H1 (cell line): ENCODE measurements at regions not wholly inside any gene's neighbourhood (a gene's known extent, or its start where the extent isn't known, plus 50 kb on each side); places are given as distances from the start of the nearest gene placed in this dataset.

Experiments
- CTCF ChIA-PET: fragments of 300-600 bp; sonication (Branson Sonifier 250); formaldehyde crosslinking; loops from one replicate; lab custom pipeline; 2021; ENCODE audit not compliant: partially characterized antibody; lab: Charles Lee
- POLR2A ChIA-PET: fragments of 300-600 bp; sonication (Branson Sonifier 250); formaldehyde crosslinking; loops from one replicate; lab custom pipeline; 2021; ENCODE audit warnings: inconsistent platforms; ENCODE audit not compliant: partially characterized antibody; lab: Charles Lee
- DNase-seq, 2 experiments: peaks; one replicate each; pipeline versions ENCODE4 v3.0.0 to v3.0.0-alpha.2; 2010 to 2022; ENCODE audit warnings: low spot score in 2 of 2, low read depth in 1 of 2, mixed read lengths in 1 of 2
- FAIRE-seq: peaks from 2 replicates; lab custom pipeline; 2011; peaks lifted over from hg19 to GRCh38; lab: Jason Lieb, UNC
- H2AFZ ChIP-seq: 2 replicates; pipeline ENCODE4 v1.8.1; 2012; ENCODE audit warnings: low read length, inconsistent platforms
- H2AK5ac ChIP-seq: 2 replicates; pipeline ENCODE4 v1.6.1; 2013; ENCODE audit warnings: low read depth, low read length
- H2BK120ac ChIP-seq: replicated peaks from 2 replicates; pipeline ENCODE3; 2013; ENCODE audit warnings: low read depth, low read length, inconsistent platforms
- H2BK12ac ChIP-seq: 2 replicates; pipeline ENCODE4 v1.6.1; 2013; ENCODE audit warnings: low read depth, low read length
- H2BK15ac ChIP-seq: 2 replicates; pipeline ENCODE4 v1.6.1; 2013; ENCODE audit warnings: low read length
- H2BK20ac ChIP-seq: 2 replicates; pipeline ENCODE4 v1.6.1; 2013; ENCODE audit warnings: low read length
- H2BK5ac ChIP-seq: 2 replicates; pipeline ENCODE4 v1.6.1; 2013; ENCODE audit warnings: low read depth, low read length
- H3K14ac ChIP-seq: 2 replicates; pipeline ENCODE4 v1.6.1; 2013; ENCODE audit warnings: inconsistent platforms; ENCODE audit not compliant: insufficient read length
- H3K18ac ChIP-seq: 2 replicates; pipeline ENCODE4 v1.6.1; 2013; ENCODE audit warnings: low read length; ENCODE audit errors: extremely low read depth
- H3K23ac ChIP-seq: 2 replicates; pipeline ENCODE4 v1.6.1; 2013; ENCODE audit warnings: inconsistent platforms; ENCODE audit not compliant: insufficient read length
- H3K23me2 ChIP-seq: 2 replicates; pipeline ENCODE4 v1.6.1; 2013; ENCODE audit warnings: low read depth, low read length
- H3K27ac ChIP-seq: 2 replicates; pipeline ENCODE4 v1.6.1; 2011; ENCODE audit warnings: low read depth, low read length, inconsistent platforms
- H3K27me3 ChIP-seq, 4 experiments: replicated peaks in 1 of 4; 1 replicate in 1 of 4; 2 replicates in 3 of 4; pipeline versions ENCODE4 v1.6.1 to v1.8.1; 2011 to 2013; ENCODE audit warnings: low read length in 3 of 4, mild to moderate bottlenecking in 3 of 4, inconsistent platforms in 2 of 4, mixed read lengths in 2 of 4, moderate library complexity in 1 of 4; ENCODE audit not compliant: control insufficient read depth in 3 of 4, insufficient read depth in 3 of 4; ENCODE audit errors: extremely low read depth in 1 of 4
- H3K36me3 ChIP-seq, 4 experiments: 2 replicates each; pipeline versions ENCODE4 v1.6.1 to v1.8.1; 2011 to 2013; ENCODE audit warnings: mild to moderate bottlenecking in 4 of 4, low read length in 3 of 4, moderate library complexity in 2 of 4, control low read depth in 1 of 4, inconsistent platforms in 1 of 4; ENCODE audit not compliant: insufficient read depth in 4 of 4, control insufficient read depth in 2 of 4
- H3K4ac ChIP-seq: replicated peaks from 2 replicates; pipeline ENCODE3; 2013; ENCODE audit warnings: low read length, low read depth, mixed read lengths, inconsistent platforms; ENCODE audit not compliant: insufficient read length
- H3K4me1 ChIP-seq, 4 experiments: replicated peaks in 1 of 4; 1 replicate in 1 of 4; 2 replicates in 3 of 4; pipeline versions ENCODE4 v1.6.1 to v1.8.1; 2011 to 2013; ENCODE audit warnings: low read length in 3 of 4, inconsistent platforms in 2 of 4, mixed read lengths in 1 of 4; ENCODE audit not compliant: insufficient read depth in 4 of 4, control insufficient read depth in 3 of 4
- H3K4me2 ChIP-seq, 2 experiments: 2 replicates each; pipeline versions ENCODE4 v1.6.1 to v1.8.1; 2011 to 2013; ENCODE audit warnings: low read depth in 2 of 2, low read length in 2 of 2, control low read depth in 1 of 2, inconsistent platforms in 1 of 2, mild to moderate bottlenecking in 1 of 2; ENCODE audit not compliant: insufficient read depth in 1 of 2
- H3K4me3 ChIP-seq, 4 experiments: fragments of 200-600, 300-600 bp in 1 of 4; sonication (generic), shearing (Covaris generic), sonication (Bioruptor Twin) in 1 of 4; 2 replicates each; pipeline versions ENCODE4 v1.5.1 to v1.8.1; 2011 to 2016; ENCODE audit warnings: low read length in 4 of 4, low read depth in 3 of 4, control low read depth in 2 of 4, inconsistent platforms in 2 of 4, mild to moderate bottlenecking in 2 of 4, mixed read lengths in 1 of 4, moderate library complexity in 1 of 4; ENCODE audit not compliant: insufficient read depth in 2 of 4; ENCODE audit errors: extremely low read depth in 1 of 4
- H3K56ac ChIP-seq: replicated peaks from 2 replicates; pipeline ENCODE3; 2013; ENCODE audit warnings: low read depth, mild to moderate bottlenecking, mixed read lengths, low read length, inconsistent platforms; ENCODE audit not compliant: insufficient read length
- H3K79me1 ChIP-seq: 2 replicates; pipeline ENCODE4 v1.6.1; 2013; ENCODE audit warnings: low read depth, low read length, control low read depth
- H3K79me2 ChIP-seq, 2 experiments: 2 replicates each; pipeline versions ENCODE4 v1.6.1 to v1.8.1; 2012 to 2013; ENCODE audit warnings: low read length in 2 of 2, mild to moderate bottlenecking in 2 of 2, inconsistent platforms in 1 of 2; ENCODE audit not compliant: insufficient read depth in 2 of 2, control insufficient read depth in 1 of 2
- H3K9ac ChIP-seq, 4 experiments: replicated peaks in 1 of 4; 1 replicate in 1 of 4; 2 replicates in 3 of 4; pipeline versions ENCODE4 v1.6.1 to v1.8.1; 2011 to 2013; ENCODE audit warnings: low read depth in 3 of 4, low read length in 3 of 4, control low read depth in 2 of 4, mild to moderate bottlenecking in 2 of 4, moderate library complexity in 2 of 4, inconsistent platforms in 1 of 4; ENCODE audit errors: extremely low read depth in 1 of 4
- H3K9me3 ChIP-seq, 2 experiments: 2 replicates each; pipeline versions ENCODE4 v1.6.1 to v1.8.1; 2012 to 2013; ENCODE audit warnings: mild to moderate bottlenecking in 2 of 2, moderate library complexity in 2 of 2, control low read depth in 1 of 2, inconsistent platforms in 1 of 2, low read depth in 1 of 2, low read length in 1 of 2, mixed read lengths in 1 of 2; ENCODE audit not compliant: insufficient read depth in 2 of 2
- H4K20me1 ChIP-seq, 2 experiments: replicated peaks in 1 of 2; 2 replicates each; pipeline versions ENCODE3 to v1.8.1; 2011 to 2013; ENCODE audit warnings: inconsistent platforms in 2 of 2, low read length in 2 of 2, mild to moderate bottlenecking in 1 of 2; ENCODE audit not compliant: insufficient read depth in 2 of 2, control insufficient read depth in 1 of 2
- H4K5ac ChIP-seq: 2 replicates; pipeline ENCODE4 v1.6.1; 2013; ENCODE audit warnings: low read length, low read depth, mixed read lengths, inconsistent platforms; ENCODE audit not compliant: insufficient read length
- H4K8ac ChIP-seq: 2 replicates; pipeline ENCODE4 v1.8.0; 2013; ENCODE audit warnings: mild to moderate bottlenecking, moderate library complexity, low read length, inconsistent platforms; ENCODE audit not compliant: insufficient read depth; ENCODE audit errors: extremely low read depth
- H4K91ac ChIP-seq: replicated peaks from 2 replicates; pipeline ENCODE3; 2013; ENCODE audit warnings: low read length, mixed read lengths, inconsistent platforms; ENCODE audit not compliant: insufficient read length
- FOSL1 ChIP-seq: IDR thresholded peaks from 2 replicates; pipeline ENCODE4 v1.6.1; 2011; ENCODE audit warnings: mild to moderate bottlenecking, low read depth, low read length, moderate library complexity; ENCODE audit not compliant: insufficient read depth
- KDM5A ChIP-seq: fragments of 200-600 bp; IDR thresholded peaks from 2 replicates; pipeline ENCODE4 v1.7.1; 2012; ENCODE audit warnings: mild to moderate bottlenecking, low read length, inconsistent platforms, mixed read lengths
- POU5F1 ChIP-seq: IDR thresholded peaks from 2 replicates; pipeline ENCODE4 v1.6.1; 2011; ENCODE audit warnings: low read depth, mild to moderate bottlenecking, low read length, moderate library complexity
- RXRA ChIP-seq: IDR thresholded peaks from 2 replicates; pipeline ENCODE4 v1.6.1; 2011; ENCODE audit warnings: low read depth, mild to moderate bottlenecking, low read length, moderate library complexity; ENCODE audit not compliant: insufficient read depth
- SP4 ChIP-seq: IDR thresholded peaks from 2 replicates; pipeline ENCODE4 v1.6.1; 2012; ENCODE audit warnings: low read length, inconsistent platforms
- WGBS, 2 experiments: shearing (Covaris generic) in 1 of 2; methylation state at CpG; one replicate each; pipeline versions ENCODE4 v1.1.6 to v1.1.7; 2013 to 2015; ENCODE audit warnings: low lambda C conversion rate in 2 of 2, mixed read lengths in 2 of 2, inconsistent platforms in 1 of 2, low coverage in 1 of 2, missing lambda C conversion rate in 1 of 2; ENCODE audit not compliant: insufficient replicate concordance in 2 of 2, insufficient coverage in 1 of 2, insufficient read length in 1 of 2; ENCODE audit errors: extremely low coverage in 1 of 2, missing lambda C conversion rate in 1 of 2; 5-methylcytosine and 5-hydroxymethylcytosine counted together

- TF ChIP-seq KDM5A (no peak), RXRA (no peak), SP4 (no peak), FOSL1 (no peak), POU5F1 (no peak)
- no peak for FAIRE-seq
- Histone ChIP-seq H3K23ac (no peak overlapping the region), H3K23me2 (no peaks in the 10 kb centered on the region), H4K8ac (no peak overlapping the region), H4K20me1 (no peaks in the 10 kb centered on the region), H2BK15ac (no peak overlapping the region), H2AK5ac (no peak overlapping the region), H4K91ac (no peak overlapping the region), H2BK12ac (no peak overlapping the region), H3K4me2 (no peak overlapping the region), H2BK20ac (no peak overlapping the region), H3K4me1 (peaks cover 4 to 8% (median 7%) of the 10 kb centered on the region in 4 experiments), H3K36me3 (no peaks in the 10 kb centered on the region), H2BK120ac (no peak overlapping the region), H3K27me3 (no peaks in the 10 kb centered on the region), H3K56ac (no peak overlapping the region), H3K4me3 (no peak overlapping the region), H2AFZ (no peak overlapping the region), H3K79me1 (no peaks in the 10 kb centered on the region; the same call in 1 of the 2 replicates), H3K9me3 (no peaks in the 10 kb centered on the region), H3K27ac (no peak overlapping the region), H3K79me2 (no peaks in the 10 kb centered on the region), H3K14ac (no peak overlapping the region), H2BK5ac (no peak overlapping the region), H3K9ac (no peak overlapping the region), H3K18ac (no peak overlapping the region), H4K5ac (no peak overlapping the region), H3K4ac (no peak overlapping the region)
- no peak for DNase-seq
- CTCF ChIA-PET: interaction anchor here (0.9 to 1.0 kb wide), 3 partner anchors 16 to 38 kb away, joined by 3 to 4 read pairs (median 3); no protein-coding TSS in a partner anchor
- POLR2A ChIA-PET: no interaction called here
- WGBS, 2 experiments: 96% methylated on average over 2 of the region's 2 CpGs; no CpG with 5 or more reads in 1 of the 2 experiments
These were observed 151.7 kb upstream of the FUT8 start for GRCh38 chr14:65260786-65261185.
